DMS114 treated with DMSO at 0.1 percent for 48 hours (cell line): ENCODE measurements at regions not wholly inside any gene's neighbourhood (a gene's known extent, or its start where the extent isn't known, plus 50 kb on each side); places are given as distances from the start of the nearest gene placed in this dataset.
"Not testable (repeated sequence)": the region's sequence is repeated elsewhere in the genome, so short reads cannot be mapped to it uniquely, and the experiment has no call there.

Experiments used
- DNase-seq: peaks from one replicate; lab custom pipeline; 2025; ENCODE audit not compliant: unreplicated experiment; lab: John Stamatoyannopoulos, UW

DNA sequence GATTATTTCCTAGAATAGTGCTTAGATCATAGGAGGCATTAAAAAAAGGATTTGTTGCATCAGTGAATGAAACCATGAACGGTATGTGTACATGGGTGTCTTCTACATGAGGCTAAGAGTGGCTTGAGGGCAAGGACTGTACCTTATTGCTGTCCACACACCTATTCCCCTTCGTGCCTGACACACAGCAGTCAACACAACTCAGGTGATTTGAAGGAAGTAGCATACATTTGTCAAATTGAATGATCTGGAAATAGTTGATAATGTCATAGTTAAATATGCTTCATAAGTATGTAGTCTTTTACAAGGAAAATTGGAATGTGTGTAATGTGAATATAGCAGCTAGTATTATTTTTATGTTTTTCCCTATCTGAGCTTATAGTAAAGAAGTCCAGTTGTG is 189.0 kb upstream of the DAB1 start:
- no peak for DNase-seq

DNA sequence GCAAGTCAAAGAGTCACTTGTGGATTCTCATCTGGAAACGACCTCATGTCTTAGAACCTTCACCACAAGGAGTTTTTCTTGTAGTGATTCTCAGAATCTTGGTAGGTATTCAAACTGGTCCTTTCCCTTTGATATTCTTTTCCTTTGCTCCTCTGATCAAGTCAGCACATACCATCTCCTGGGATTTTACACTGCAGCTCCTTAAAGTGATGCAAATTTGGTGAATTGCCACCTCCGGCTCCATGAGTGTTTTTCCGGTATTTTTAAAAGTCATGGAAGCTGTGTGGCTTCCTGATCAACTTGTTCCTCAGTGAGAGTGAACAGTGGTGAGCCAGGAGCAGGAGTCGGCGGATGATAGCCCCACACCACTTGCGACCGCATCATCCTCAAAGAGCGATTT is 182.1 kb upstream of the DAB1 start:
- DNase-seq = no peak

DNA sequence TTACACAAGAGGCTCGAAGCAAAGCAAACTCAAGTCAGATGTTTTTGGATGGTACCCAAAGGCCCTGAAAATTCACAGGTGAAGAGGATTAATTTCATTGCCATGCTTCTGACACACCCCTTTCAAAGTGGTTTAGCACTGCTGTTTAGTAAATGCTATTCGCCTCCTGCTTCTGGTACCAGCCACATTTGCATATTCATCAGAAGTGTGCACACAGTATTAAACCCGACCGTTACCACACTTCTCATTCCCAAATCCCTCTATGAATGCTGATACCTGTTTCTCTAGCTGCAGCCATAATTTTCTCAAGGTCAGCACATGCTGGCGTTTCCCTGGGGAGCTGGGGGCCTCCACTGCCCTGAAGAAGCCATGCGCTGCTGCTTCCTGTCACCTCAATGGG is 179.8 kb upstream of the DAB1 start:
- DNase-seq = no peak

DNA sequence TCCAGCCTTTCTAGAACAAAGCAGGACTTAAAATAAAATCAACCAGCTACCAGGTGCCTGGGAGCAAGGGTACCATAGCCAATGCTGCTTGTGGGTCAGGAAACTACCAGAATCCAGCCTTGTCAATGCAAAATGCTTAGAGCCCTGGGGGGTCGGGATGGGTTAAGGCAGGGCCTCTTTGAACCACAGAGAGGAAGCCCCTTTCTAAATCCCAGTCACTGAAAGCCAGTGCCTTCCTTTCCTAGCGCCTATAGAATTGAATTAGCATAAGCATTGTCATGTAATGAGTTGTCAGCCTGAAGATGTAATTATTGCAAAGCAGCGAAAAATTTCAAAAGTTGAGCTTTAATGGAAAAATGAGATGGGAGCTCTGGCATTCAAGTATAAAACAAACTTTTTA is 176.6 kb upstream of the DAB1 start:
- DNase-seq = no peak

DNA sequence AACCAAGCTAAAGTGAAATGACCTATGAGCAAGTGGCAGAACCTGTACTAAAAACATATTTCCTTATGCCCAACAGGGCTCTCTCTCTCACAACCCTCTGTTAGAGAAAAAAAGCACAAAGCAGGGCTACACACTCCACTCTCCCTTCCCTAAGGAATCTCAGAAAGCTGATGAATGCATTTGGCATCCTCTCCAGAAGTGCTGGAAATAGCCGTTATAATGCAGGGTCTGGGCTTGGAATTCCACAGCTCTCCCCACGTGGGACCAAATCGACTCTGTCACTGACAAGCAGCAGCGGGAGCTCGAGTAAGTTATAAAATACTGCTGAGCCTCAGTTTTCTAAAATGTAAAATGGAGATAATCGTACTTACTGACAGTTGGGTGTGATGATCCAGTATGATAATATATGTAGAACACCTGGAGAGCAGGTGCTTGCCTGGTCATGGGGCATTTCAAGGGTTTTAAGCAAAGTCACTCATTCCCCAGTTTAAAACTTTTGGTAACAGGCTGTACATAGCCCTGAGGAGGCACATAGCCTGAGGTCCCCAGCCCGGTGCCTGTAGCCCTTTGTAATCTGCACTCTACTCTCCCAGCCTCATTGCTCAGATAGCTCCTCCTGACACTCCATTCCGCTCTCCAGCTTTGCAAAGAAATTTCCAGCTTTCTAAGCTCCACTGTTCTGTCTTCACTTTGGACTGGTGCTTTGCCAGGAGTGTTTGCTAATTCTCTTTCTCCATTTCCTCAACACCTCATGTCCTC is 175.6 kb upstream of the DAB1 start:
- no peak for DNase-seq

DNA sequence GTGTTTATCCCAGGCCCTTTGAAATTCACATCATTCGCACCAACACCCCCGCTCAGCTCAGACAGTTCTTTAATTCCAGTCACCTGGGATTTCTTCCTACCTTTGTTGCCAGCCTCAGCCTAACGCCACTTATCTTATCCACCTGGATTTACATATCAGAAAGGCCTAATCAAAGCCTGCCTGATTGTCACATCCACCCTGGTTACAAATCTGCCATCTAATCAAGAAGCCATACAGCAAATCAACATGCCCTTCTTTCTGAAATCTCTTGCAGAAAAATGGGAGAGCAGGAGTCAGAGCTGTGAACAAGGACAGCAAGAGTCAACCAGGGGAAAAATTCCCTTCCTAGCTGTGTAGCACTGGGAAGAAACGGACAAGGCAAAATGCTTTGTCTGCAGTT is 173.2 kb upstream of the DAB1 start:
- no peak for DNase-seq

DNA sequence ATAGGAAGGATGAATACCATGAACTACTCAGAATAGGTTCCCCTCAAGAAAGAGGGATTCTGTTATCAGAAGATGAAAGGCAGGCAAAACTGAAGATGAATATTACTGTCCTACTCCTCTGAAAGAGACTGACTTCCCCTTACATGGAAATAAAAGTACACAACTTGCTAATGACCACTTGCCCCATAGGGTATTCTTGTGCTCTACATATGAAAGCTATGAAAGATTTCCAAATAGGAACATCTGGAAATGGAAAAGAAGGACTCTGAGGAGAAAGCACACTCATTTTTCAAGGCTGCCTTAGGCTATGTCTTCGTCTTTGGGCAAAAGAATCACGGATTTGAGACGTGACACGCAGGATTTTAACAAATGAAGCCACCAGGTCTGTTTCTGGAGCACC is 170.1 kb upstream of the DAB1 start:
- no peak for DNase-seq

DNA sequence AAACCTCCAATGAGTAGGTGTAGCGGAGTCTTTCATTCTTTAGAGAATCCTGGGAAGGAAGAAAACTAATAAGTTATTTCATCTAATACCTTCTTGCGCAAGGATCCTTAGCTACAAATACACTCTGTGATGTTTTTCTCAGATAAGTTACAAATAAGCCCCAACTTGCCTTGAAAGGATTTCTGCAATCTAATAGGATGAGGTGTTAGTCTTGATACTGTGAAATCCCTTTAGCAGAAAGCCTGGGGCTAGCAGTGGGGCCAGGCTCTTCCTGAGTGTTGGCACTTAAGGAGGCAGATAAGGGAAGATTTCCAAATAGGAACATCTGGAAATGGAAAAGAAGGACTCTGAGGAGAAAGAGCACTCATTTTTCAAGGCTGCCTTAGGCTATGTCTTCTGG is 168.0 kb upstream of the DAB1 start:
- DNase-seq = no peak

DNA sequence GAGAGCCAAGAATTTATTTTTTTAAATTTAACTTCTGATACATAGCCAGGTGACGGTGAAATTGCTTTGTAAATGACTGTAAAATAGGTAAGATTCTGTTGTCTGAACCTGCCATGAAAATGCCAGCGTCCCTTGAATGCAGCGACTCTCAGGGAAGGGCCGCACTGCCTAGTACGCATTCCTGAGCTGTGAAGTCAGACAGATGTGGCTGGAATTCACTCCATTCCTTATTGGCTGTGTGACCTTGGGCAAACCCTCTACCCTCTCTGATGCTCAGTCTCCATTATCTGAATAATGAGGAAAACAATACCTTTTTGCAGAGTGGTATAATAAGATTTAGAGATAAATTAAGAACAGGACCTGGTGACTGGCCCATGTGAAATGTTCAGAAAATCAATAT is 167.1 kb upstream of the DAB1 start:
- no peak for DNase-seq

DNA sequence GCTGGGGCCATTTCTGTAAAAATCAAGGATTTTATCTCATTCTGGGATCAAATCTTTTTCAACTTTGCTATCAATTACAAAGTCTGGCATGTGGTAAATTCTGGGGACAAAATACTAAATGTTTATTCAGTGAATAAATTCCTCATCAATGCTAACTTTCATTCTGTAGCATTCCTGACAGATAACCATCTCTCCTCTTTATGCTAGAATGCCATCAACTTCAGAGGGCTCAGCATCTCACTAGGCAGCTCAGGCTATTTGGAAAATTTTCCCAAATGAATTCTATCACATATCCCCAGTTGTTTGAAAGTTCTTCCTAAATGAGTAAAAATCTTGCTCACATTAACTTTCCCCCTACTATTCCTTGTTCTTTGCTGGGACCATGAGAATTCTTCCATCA is 163.0 kb upstream of the DAB1 start:
- DNase-seq = no peak

DNA sequence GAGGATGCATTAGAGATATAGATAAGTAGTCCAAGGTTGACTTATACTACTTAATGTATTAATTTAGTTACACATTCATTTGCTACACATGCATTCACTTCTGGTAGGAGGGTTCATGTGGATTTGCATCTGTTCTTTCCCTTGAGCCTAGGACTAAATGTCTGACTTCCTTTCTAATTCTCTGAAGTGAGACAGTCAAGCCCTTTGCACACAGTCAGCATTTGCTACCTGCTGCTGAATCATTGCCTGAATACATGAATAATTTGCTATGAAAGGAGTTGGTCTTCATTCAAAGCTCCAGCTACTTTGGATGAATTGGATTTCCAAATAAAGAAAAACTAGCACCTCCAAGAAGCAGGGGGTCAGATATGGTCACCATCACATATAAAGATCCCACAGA is 154.8 kb upstream of the DAB1 start:
- DNase-seq = no peak

DNA sequence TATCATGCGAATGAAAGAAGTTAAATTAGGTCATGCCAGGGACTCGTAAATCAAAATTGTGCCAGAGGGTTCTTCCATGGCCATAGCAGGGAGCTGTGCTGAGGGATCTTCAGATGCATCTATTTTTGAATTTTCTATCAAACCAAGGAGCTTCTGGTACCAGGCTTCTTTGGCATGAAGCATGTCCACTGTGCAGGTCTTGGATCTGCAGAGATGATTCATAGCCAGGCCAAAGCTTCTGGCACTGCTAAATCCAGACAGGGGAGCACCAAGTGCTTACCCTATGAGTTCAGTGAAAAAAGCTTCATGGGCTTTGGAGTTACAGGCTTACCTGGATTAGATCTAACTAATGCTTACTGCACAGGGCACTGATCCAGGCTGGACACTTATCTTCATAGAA is 154.2 kb upstream of the DAB1 start:
- DNase-seq = no peak

DNA sequence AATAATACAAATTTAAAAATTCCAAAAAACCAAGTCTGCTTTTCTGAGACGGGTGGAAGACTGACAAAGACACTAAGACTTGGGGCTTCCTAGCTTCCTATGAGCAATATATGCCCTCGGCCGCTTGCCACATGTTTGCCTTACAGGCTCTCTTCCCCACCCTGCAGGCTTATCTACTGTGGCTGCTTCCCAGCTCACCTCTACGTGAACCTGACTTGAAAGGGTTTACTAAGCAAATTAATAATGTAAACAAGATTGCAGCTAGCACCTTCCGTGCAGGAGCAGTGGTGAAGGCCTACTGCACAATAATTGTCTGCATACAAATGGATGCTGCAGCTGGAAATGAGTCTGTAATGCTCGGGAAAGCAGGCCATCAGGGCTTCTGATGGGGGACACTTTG is 152.9 kb upstream of the DAB1 start:
- no peak for DNase-seq

DNA sequence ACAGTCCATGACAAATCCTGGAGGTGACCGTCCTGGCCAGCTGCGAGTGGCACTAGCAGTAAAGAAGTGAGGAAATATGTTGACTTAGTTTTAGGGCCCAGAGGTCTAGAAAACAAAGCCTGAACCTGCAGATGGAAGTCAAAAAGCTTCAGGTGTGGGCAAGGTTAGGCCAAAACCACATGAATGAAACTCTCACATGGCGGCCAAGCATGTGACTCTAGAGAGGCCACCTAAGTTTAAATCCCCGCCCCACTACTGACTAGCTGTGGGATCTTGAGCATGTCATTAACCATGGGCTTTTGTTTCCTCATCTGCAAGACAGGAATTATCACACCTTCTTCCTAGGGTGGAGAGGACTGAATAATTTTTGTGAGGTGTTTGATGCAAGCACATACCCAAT is 148.2 kb upstream of the DAB1 start:
- DNase-seq = no peak

DNA sequence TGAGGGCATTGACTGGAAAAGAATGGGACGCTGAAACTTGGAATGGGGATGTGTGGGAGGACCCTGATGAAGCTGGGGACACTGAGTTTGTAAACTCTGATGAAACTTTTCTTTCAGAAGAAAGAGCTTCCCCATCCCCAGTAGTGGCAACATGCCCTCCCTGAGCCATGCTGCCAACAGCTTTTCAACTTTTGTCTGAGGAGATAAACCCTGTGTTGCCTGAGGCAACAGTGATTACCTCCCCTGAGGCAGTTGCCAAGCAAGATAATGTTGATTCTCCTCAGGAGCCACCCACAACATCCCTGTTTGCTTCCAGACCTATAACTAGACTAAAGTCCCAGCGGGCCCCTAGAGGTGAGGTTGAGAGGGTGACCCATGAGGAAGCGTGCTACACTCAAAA is 134.2 kb upstream of the DAB1 start:
- not testable (repeated sequence) for DNase-seq

DNA sequence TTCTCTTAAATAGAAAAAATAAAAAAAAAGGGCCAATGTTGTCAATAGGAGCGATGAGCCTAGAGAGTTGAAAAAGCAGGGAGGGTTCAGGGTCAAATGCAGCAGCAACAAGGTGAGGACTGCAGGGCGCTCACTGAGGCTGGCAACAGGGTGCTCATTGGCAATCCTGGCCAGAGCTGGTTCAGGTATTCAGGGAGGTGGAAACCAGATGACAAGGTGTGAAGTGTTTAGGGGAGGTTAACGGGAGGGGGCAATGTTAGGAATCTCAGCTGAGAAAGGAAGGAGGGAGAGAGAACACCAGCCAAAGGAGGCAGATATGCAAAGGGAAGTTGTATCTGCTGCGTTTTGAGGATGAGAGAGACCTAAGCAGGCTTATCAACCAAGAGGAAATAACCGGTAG is 129.8 kb upstream of the DAB1 start:
- DNase-seq = no peak

DNA sequence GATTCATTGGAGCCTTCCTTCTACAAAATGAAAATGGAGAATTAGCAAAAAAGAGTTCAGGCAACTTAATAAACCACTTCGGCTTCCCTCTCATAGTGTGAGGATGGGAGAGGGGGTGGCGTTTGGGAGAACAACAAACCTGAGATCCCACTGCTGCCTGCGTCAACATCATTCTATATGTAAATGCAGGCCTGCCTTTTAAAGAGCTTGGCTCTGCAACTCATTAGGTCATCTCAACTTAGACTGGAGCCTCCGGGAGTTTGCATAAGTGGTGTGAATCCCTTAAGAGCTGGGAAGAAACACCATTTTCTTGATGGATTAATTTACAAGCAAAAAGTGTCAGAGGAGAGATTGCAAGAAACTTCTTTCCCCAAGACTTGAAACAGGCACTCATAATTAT is 127.6 kb upstream of the DAB1 start:
- no peak for DNase-seq

DNA sequence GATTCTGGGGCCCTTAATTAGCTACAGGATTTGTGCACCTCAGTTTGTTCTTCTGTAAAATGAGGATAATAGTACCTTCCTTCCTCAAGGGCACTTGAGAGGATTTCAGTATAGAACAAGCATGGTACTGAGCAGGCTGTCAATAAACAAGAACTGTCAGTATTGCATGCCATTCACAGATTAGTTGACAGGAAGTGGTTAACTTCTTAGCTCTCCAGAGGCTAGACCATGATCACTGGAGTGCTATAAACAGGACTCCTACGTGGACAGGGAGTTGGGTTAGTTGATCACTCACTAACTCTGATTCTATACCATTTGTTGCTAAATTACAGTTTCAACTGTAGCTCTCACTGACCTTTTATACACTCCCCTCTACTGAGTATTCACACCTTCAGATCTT is 126.2 kb upstream of the DAB1 start:
- no peak for DNase-seq

DNA sequence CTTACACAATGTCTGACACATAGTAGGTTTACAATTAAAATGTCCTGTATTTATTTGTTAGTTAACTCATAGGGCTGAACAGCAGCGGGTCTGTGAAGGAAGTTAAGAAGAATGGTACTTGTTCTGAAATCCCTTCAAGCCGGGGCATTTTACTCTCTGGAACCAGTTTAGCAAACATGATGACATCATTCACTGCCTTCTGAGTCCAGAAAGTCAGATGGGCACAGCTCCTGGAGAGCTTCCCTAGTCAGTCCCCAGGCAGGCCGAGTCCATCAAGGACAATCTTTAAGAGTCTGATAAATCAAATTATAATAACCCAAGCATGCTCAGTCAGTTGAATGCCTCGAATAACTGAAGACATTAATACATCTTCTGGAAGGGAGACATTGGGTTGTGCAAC is 125.4 kb upstream of the DAB1 start:
- DNase-seq = no peak

DNA sequence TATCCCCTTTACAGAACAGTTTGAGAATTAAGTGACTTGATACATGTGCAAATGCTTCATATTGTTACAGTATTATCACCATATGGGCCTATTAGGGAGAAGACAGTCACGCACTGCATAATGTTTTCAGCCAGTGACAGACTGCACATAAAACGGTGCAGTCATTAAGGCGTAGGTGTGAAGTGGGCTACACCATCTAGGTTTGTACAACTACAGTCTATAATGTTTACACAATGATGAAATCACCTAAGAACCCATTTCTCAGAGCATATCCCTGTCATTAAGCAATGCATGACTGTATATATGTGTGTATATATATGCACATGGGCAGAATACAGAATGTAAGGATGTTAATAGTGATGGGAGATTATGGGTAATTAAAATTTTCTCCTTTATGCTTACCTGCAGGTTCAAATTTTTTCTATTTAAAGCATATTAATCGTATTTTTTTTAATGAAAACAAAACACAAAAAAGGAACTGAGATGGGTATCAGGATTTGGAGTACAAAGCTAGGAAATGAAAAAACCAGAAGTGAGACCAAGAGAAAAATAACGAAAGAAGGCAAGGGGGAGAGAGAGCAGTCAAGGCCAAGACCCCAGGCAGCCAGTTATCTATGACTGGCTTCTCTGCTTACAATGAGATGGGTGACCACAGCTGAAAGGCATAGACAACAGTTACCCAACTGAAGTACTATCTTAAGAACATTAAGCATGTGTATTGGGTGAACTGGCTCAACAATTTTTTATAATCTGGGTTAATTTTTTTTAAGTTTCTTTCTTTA is 122.9 kb upstream of the DAB1 start:
- DNase-seq = no peak

DNA sequence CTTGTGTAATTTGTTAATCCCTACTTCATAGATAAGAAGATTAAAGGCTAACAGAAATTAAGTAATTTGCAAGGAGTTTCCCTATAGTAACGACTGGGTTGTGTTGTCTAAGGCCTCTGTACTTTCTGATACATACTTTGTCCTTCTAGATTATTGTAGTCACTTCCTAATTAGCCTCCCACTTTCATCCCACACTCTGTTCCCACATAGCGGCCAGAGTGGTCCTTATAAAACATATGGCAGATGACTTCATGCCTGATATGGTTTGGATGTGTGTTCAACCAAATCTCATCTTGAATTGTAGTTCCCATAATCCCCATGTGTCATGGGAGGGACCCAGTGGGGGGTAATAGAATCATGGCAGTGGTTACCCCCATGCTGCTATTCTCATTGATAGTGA is 120.5 kb upstream of the DAB1 start:
- DNase-seq = no peak

DNA sequence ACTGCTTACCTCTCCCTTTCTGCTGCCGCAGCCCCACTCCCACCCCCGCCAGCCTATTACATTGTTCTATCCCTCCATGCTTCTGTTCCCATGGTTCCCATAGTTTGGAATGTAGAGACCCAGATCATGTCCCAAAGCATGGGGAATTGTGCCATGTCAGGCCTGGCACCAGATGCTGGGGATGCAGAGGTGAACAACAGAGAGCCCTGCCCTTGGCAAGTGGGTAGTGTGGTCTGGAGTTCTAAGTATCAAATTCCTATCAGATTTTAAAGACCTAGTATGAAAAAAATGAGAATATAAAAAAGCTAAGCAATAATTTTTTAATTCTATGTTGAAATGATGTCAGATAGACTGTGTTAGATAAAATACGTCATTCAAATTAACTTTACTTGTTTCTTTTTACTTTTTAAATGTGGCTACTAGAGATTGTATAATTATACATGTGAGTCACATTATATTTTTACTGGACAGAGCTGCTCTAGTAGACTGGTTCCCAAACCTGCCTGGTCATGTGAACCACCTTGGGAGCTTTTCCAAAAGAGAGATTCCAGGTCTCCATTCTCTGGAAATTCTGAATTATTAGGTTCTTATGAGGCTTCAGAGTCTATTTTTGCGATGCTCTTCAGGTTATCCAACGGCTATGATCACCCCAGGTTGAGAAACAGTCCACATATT is 113.0 kb upstream of the DAB1 start:
- DNase-seq = no peak
